ENCODE measurements at regions not wholly inside any gene's neighbourhood (a gene's known extent, or its start where the extent isn't known, plus 50 kb on each side); places are given as distances from the start of the nearest gene placed in this dataset.
"Not testable (repeated sequence)": the region's sequence is repeated elsewhere in the genome, so short reads cannot be mapped to it uniquely, and the experiment has no call there.

DNA sequence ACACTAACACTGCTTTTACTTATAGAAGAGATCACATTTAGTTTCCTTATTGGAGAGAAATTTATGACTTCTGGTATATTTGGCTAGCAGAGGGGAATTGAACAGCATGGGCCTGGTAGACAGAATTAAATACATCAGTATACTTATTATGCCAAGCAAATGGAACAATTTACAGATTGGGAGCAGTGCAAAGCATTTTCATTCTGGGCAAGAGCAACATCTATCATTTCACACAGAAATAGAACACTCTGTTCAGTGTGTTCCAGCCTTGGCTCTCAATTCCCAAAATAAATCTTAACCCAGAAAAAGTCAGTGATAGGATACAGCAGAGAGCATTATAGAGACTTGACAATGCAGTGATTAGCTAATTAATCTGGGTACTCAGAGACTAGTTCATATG lies 604.0 kb upstream of the SLITRK6 start:
- peak; percentile 78 for ATAC-seq
- DNase-seq (ENCODE audit: missing footprints): no peak
- intact Hi-C loops (cut with DNase I): no loop called here

DNA sequence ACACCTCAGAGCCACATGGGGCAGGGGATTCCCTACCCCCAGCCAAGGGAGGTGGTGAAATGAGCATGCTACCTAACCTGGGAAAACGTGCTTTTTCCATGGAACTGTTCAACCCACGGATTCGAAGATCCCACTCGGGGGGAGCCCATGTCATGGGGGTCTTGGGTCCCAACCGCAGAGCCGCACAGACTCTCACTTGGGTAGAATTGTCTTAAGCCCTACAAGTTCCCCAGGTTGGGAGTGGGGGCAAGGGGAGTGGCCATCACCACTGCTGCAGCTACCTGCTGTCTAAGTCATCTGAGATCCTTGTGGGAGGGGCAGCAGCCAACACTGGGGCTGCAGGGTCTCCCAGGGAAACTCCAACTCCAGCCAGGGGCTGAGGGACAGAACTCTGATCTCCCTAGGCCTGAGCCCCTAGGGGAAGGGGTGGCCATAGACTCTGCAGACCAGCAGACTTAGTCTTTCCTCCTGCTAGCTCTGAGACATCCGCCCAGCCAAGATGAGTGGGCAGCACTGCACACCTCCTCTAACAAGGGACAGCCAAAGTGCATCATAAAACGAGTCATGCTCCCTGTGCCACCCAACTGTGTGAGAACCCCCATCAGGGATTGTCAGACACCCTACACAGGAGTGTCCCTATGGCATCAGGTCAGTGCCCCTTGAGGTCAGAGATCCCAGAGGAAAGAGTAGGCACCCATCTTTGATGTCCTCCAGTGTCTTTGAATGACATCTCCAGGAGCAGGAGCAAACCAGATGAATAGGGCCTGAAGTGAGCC lies 610.4 kb upstream of the SLITRK6 start:
- ATAC-seq (no peak), DNase-seq (ENCODE audit: missing footprints) (no peak)
- intact Hi-C loops (cut with DNase I): no loop called here

DNA sequence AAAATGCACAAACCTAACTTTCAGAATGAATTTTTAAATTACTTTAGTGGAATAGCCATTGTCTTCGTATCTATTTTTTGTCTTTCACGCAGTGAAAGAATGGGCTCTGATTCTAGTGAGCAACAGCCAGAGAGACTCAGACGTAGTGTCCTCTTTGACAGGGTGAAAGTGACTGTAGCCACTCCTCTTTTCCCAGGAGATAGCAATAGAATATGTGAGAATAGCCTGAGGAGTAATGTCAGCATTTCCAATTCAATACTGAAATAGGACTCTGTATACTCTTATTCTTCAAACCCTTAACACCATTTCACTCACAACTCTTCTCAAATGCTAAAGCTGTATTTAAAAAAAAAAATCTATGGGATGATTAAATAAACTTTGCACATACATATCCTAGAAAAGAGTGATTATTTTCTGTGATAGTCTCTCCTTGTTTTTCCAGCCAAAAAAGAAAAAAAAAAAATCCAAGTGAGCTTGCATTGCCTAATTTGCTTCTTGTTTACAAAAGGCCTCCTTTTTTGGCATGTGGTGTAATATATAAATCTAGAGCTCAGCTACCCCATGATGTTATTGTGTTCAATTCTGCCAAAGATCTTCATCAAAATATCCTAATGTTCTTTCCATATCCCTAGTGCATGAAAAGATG lies 626.1 kb upstream of the SLITRK6 start:
- DNase-seq (ENCODE audit: missing footprints): no peak
- intact Hi-C loops (cut with DNase I): no loop called here
- ATAC-seq: peak; percentile 71

DNA sequence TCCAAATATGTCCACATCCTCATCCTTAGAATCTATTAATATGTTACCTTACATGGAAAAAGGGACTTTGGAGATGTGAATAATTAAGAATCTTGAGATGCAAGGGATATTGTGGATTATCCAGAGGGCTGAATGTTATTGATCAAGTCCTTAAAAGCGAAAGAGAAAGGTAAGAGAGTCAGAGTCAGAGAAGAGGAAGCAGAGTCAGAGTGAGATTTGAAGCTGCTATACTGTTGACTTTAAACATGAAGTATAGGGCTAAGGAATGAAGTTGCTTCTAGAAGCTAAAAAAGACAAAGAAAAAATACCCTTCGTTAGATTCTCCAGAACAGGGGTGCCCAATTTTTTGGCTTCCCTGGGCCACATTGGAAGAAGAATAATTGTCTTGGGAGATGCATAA lies 627.2 kb upstream of the SLITRK6 start:
- intact Hi-C loops (cut with DNase I): no loop called here
- no peak for ATAC-seq

DNA sequence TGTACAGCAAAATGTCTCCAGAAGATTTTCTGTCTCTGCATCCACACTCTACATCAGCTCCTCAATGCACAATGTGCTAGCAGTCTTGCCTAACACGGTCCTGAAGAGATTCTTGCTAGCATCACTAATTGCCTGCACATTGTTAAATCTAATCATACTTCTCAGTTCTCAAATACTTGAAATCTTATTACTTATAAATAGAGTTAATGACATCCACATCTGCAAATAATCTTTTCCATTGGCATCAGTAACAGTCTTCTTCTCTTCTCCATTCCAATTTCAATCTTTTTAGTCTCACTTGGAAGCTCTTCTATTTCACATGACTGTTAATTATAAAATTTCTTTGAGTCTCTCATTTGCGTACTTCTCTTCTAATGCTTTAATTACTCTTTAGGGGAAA lies 630.5 kb upstream of the SLITRK6 start:
- DNase-seq (ENCODE audit: missing footprints): no peak
- ATAC-seq: no peak
- intact Hi-C loops (cut with DNase I): no loop called here

More for the DNA sequence above, 627.2 kb upstream of the SLITRK6 start:
- no peak for DNase-seq (ENCODE audit: missing footprints)

DNA sequence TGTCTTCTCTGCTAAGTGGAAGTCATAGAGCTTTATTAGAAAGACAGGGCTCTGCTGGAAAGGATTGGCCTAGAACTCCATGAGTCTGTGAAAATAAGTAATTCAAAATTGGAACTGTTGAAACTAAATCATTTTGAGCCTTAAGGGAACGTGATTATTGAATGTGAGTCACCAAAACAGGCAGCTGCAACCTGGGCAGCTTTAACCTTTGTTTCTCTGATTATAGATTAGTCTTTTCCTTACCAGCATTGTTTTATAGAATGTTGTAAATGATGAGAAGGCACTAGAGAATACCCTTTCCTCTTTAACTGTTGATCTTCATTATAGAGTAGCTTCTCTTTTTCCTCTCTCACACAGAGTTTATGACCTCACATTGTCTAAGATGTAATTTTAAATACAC lies 638.8 kb upstream of the SLITRK6 start:
- intact Hi-C loops (cut with DNase I): no loop called here
- ATAC-seq (no peak), DNase-seq (ENCODE audit: missing footprints) (no peak)

DNA sequence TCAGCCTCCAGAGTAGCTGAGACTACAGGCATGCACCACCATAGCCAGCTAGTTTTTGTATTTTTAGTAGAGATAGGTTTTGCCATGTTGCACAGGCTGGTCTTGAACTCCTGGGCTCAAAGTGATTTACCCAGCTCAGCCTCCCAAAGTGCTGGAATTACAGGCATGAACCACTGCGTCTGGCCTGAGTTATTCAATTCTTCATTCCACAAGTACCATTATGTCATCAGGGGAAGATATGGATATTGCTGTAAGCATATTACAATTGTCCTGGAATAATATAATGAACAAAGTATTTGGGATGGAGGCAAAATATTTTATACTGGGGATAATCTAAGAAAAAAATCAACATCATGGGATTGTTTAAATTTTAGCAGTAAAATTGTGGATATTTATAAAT lies 646.0 kb upstream of the SLITRK6 start:
- DNase-seq (ENCODE audit: missing footprints) (no peak), ATAC-seq (no peak)
- intact Hi-C loops (cut with DNase I): no loop called here

DNA sequence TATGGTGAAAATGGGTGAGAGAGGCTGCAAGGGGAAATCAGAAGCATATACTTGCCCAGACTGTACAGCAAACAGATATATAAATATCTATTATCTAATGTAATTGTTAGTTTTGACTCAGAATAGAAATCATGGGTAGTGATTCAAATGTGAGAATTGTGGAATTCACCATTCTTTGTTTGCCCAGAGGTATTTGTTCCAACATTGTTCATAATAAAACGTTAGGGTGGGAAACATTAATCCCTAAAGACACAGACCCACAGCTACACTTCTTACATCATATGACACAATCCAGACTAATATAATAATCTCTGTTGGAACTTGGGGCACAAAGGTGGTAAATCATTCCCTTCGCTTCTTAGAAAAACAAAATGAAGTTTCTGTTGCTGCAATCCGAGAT lies 646.5 kb upstream of the SLITRK6 start:
- no peak for ATAC-seq
- intact Hi-C loops (cut with DNase I): no loop called here
- DNase-seq (ENCODE audit: missing footprints): no peak

DNA sequence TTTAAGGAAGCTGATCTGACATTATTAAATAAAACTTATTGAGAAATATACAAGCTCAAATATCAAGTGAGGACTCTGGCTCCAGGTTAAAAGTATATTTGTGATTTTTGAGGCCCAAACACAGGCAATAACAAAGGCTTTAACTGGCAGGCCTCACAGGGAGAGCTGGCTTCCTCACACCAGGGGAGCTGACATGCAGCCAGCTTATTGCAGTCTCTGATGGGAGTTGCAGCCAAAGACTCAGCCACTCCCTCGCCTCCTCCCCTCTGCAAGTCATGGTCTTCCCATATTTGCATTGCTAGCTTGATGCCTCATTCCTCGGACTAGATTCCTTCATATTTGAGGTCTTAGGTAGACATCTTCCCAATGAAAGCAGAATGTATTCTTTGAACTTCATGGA lies 647.1 kb upstream of the SLITRK6 start:
- ATAC-seq: no peak
- DNase-seq (ENCODE audit: missing footprints): peak; percentile 37
- intact Hi-C loops (cut with DNase I): no loop called here

DNA sequence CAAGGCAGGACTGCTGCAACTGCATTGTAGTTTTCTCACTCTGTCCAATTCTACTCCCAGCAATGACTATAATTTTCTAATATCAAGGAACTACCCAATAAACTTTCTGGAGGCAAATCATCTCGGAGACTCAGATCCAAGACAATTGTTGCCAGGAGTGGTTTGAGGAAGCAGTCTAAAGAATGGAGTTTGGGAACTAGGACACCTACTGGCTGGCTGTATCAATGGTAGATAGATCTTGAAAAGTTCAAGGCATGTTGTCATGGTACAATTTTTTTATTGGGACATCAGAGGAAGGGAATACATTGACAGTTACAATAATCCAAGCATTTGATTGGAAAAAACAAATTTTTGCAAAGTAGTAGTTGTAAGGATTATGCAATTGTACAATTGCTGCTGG lies 648.3 kb upstream of the SLITRK6 start:
- no peak for DNase-seq (ENCODE audit: missing footprints)
- no peak for ATAC-seq
- intact Hi-C loops (cut with DNase I): no loop called here

DNA sequence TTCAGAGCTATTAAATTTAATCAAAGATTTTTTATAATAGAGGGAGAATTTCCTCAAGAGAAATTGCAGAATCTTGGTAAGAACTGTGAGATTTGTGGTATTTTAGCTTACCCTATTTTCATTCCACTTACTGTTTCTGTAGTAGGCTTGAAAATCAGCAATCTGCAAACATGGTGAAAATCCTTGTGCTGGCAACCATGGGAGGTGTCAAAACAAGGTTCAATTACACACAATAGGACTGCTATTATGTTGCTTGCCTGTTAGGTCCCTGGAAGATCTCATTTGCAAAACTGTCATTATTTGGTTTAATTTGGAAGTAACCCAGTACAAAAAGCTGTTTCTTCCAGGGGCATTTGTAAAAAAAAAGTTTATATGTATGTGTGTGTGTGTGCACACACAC lies 662.8 kb upstream of the SLITRK6 start:
- intact Hi-C loops (cut with DNase I): no loop called here

DNA sequence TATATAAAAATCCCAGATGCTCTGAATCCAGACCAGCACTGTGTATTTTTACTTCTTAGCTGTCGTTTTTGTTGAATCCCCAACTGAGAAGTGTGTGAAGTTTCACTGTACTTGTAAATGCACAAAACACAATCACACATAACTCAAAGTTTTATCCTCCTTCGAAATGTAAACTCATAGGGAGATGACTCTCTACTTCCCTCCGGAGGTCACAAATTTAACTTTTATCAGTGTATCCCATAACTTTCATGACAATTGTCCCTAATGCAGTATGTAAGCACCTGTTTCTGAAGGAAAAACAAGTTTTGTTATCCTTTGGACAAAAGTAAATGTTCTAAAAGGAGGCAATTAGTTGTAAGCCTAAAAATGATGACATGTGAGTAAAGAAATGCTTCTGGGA lies 665.0 kb upstream of the SLITRK6 start:
- intact Hi-C loops (cut with DNase I): no loop called here
- DNase-seq (ENCODE audit: missing footprints): no peak
- no peak for ATAC-seq

More for the DNA sequence above, 662.8 kb upstream of the SLITRK6 start:
- ATAC-seq (no peak), DNase-seq (ENCODE audit: missing footprints) (no peak)

DNA sequence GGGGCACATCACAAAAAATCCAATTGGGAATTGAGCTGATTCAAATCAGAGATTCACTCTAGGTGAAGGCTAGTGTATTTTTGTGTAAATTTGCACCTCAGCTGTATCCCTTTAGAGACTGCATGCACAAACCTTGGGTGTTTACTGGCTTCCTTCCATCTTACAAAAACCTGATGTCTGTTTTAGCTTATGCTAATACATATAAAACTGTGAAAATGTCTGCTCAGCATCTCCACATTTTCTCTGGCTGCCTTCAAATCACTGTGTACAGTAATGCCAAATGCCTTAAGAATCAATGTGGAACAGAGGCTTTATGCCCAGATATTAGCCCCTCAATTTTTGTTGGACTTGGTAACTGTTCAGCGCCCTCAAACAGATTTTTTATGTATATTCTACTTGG lies 675.8 kb upstream of the SLITRK6 start:
- intact Hi-C loops (cut with DNase I): no loop called here
- ATAC-seq (no peak), DNase-seq (ENCODE audit: missing footprints) (no peak)

DNA sequence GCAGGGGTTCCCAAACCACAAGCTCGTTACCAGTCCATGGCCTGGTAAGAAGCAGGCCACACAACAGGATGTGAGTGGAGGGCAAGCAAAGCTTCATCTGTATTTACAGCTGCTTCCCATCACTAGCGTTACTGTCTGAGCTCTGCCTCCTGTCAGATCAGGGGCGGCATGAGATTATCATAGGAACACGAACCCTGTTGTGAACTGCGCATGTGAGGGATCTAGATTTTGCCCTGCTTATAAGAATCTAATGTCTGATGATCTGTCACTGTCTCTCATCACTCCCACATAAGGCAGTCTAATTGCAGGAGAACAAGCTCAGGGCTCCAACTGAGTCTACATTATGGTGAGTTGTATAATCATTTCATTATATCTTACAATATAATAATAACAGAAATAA lies 677.4 kb upstream of the SLITRK6 start:
- intact Hi-C loops (cut with DNase I): no loop called here
- DNase-seq (ENCODE audit: missing footprints) (no peak), ATAC-seq (no peak)

DNA sequence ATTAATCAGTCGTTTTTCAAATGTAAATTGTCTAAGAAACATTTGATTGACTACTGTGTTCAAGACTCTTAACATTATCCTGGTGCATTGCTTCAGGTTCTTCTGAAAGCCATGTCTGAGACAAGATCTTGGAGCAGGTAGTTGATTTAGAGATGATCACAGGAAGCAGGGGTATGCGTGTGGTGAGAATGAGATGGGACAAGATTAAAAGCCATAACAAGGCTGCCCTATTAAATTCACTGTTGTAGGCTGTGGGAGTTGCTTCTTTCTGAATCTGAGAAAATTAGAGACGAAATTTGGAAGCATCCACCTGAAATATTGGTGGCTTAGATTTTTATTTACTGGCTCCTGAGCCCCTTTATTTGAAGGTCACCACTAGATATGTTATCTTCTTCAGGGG lies 687.4 kb upstream of the SLITRK6 start:
- intact Hi-C loops (cut with DNase I): no loop called here
- ATAC-seq: no peak
- DNase-seq (ENCODE audit: missing footprints): no peak

DNA sequence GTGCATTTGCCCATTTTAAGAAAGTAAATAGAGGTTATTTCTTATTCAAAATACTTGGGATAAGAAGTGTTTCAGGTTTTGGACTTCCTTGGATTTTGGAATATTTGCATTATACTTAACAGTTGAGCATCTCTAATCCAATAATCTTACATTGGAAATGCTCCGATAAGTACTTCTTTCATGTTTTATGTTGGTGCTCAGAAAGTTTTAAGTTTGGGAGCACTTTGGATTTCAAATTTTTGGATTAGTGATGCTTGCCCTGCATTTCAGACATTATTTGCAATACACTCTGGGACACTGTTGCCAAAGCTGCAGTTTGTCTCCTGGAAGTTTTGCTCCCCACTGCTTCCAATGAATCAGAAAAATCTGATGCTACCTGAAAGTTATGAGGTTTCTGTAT lies 691.9 kb upstream of the SLITRK6 start:
- no peak for ATAC-seq
- DNase-seq (ENCODE audit: missing footprints): no peak
- intact Hi-C loops (cut with DNase I): no loop called here

DNA sequence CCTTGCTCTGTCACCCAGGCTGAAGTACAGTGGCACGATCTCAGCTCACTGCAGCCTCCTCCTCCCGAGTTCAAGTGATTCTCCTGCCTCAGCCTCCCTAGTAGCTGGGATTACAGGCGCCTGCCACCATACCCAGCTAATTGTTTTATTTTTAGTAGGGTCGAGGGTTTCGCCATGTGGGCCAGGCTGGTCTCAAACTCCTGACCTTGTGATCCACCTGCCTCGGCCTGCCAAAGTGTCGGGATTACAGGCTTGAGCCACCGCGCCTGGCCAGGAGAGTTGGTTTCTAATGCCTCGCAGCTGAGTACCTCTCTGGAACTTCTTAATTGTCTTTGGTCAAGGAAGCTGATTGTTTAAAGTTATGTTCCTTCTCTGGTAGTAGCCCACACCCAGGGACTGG lies 702.7 kb upstream of the SLITRK6 start:
- intact Hi-C loops (cut with DNase I); ATAC-seq; DNase-seq (ENCODE audit: missing footprints): not testable (repeated sequence)

DNA sequence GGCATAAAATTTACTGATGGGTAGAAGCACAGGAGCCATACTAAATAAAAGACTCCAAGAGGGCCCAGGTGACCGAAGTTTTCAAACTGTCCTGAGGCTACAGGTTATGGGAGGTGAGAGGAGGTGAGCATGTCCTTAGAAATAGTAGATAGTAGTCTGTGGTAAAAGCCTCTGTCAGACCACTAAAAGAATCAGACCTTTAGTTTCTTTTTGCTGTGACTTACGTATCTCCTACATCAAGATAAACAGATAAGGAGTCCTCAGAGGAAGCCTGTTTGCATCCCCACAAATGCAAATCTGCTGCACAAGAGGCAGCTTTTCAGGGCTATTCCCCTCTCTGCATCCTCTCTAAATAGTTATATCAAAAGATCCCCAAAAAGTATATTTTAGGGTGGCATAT lies 711.6 kb upstream of the SLITRK6 start:
- intact Hi-C loops (cut with DNase I): no loop called here
- ATAC-seq (no peak), DNase-seq (ENCODE audit: missing footprints) (no peak)

DNA sequence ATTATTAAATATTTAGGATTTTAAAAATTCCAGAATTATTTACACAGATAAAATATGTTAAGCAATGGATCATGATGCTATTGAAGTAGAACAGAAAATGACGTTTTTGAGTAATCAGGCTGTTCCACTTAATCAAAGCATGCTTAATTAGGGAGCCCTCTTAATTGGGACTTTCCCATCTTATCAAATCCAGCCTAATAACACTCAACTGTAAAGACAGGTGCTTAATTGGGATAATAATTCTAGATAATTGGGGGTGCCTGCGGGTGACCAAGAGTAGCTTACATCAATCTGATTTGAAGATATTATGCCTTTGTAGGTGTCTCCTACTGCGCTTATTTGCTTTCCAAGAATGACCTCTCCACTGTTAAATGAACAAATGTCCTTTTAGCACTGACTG lies 742.2 kb upstream of the SLITRK6 start:
- no peak for DNase-seq (ENCODE audit: missing footprints)
- ATAC-seq: no peak
- intact Hi-C loops (cut with DNase I): no loop called here

DNA sequence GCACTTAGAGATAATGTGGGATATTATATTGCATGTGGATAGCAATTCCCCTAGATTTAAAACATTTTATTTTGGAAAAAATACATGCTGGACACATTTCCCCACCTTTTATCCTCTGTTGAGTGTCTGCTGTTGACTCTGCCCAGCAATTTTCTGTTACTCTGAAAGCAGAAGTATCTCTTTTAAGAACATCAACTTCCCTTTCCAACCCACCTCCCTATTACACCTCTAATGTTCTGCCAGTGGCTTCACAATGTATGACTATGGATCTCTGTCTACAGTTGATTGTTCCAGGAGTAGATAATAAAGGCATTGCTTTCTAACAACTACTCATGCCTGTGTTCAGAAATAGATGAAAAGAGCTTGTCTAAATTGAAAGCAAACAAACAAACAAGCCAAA lies 754.8 kb upstream of the SLITRK6 start:
- no peak for ATAC-seq
- intact Hi-C loops (cut with DNase I): no loop called here
- no peak for DNase-seq (ENCODE audit: missing footprints)

DNA sequence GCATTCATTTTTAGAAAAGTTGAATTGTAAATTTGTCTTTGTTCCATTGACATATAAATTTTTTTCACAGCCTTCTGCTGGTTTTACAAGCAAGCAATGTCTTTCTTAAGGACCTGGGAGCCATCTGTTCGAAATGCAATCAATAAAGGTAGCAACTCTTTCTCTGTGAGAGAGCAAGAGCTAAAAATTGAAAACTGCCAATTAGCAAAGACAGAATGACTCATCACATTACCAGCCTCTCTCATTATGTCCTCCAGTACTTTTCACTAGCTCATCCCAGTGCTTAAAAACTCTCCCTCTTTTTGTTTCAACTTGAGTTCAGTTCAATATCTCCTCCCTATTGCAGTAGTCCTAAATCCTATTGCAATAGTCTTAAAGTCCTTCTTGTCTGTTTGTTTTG lies 760.7 kb upstream of the SLITRK6 start:
- intact Hi-C loops (cut with DNase I): no loop called here
- ATAC-seq: no peak

More for the DNA sequence above, 760.7 kb upstream of the SLITRK6 start:
- DNase-seq (ENCODE audit: missing footprints): no peak

All from Right ventricle myocardium inferior (tissue), 1 donor.